ENCODE measurements at regions not wholly inside any gene's neighbourhood (a gene's known extent, or its start where the extent isn't known, plus 50 kb on each side); places are given as distances from the start of the nearest gene placed in this dataset.

DNA sequence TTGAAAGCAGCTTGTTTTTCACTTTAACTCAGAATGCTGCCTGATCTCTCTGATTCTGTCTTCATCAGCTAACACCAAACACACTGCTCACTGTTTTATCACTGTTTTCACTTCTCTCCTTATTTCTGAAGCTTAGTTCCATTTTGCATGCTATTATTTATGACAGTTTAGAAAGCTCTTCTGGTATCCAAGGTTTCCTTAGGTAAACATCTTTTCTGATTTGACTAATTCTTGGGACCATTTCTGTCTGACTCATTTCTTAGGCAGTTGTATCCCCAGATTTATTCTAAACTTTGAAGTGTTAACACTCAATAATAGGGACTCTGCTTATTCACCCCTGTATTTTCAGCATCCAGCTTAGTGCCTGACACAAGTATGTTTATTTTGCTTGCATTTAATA, 167.7 kb downstream of the BCHE start:
- Histone ChIP-seq H2AK5ac (ENCODE audit: low read length) (no peak overlapping the region), H2BK5ac (ENCODE audit: low read depth, low read length, poor library complexity) (no peak overlapping the region), H3K36me3 (ENCODE audit: control insufficient read depth in 1 of 2, insufficient read depth in 2 of 2, low read length in 2 of 2) (no peaks in the 10 kb centered on the region), H4K91ac (ENCODE audit: low read depth, low read length) (no peak overlapping the region), H3K27me3 (ENCODE audit: insufficient read depth, low read length) (no peaks in the 10 kb centered on the region), H3K79me1 (ENCODE audit: low read length) (no peaks in the 10 kb centered on the region), H3K4me1 (ENCODE audit: control insufficient read depth in 1 of 2, insufficient read depth in 2 of 2, low read length in 2 of 2) (no peaks in the 10 kb centered on the region), H3K4me3 (ENCODE audit: low read depth, low read length) (no peak overlapping the region), H3K23ac (ENCODE audit: low read length) (no peak overlapping the region), H2AFZ (ENCODE audit: insufficient read depth, low read length, poor library complexity) (no peak overlapping the region), H2BK12ac (ENCODE audit: low read length) (no peak overlapping the region), H3K79me2 (ENCODE audit: control insufficient read depth, insufficient read depth, low read length, poor library complexity) (no peaks in the 10 kb centered on the region), H3K18ac (ENCODE audit: low read length) (no peak overlapping the region), H3K4ac (ENCODE audit: low read depth, low read length) (no peak overlapping the region), H3K14ac (ENCODE audit: low read length) (no peak overlapping the region), H3K4me2 (ENCODE audit: low read length) (no peak overlapping the region), H4K12ac (ENCODE audit: low read depth, low read length) (no peak overlapping the region), H3K9me3 (ENCODE audit: insufficient read depth, low read depth, low read length) (no peaks in the 10 kb centered on the region), H3K27ac (ENCODE audit: low read depth, low read length) (no peak overlapping the region), H2BK120ac (ENCODE audit: insufficient read depth, low read length, poor library complexity) (no peak overlapping the region), H3K9ac (ENCODE audit: low read length) (no peak overlapping the region), H4K8ac (ENCODE audit: low read depth, low read length) (no peak overlapping the region)
- no peak for DNase-seq

DNA sequence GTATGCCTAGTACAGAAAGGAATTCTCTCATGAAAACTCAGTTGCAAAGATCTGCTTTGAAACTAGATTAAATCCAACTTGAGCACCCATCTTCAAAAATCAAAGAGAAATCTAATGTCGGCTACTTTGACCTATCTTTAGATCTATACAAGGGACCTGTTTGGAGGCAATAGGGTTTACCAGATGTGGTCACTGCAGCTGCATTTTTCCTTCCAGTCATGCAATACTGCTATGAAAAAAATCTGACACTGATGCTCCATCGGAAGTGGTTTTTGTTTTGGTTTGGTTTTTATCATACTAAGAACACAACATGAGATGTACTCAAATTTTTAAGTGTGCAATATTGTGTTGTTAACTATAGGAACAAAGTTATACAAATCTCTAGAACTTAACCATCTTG, 169.5 kb downstream of the BCHE start:
- H3K4me2 ChIP-seq (ENCODE audit: low read length): no peak overlapping the region
- no peak overlapping the region for H3K9ac ChIP-seq (ENCODE audit: low read length)
- no peaks in the 10 kb centered on the region for H3K4me1 ChIP-seq (ENCODE audit: control insufficient read depth in 1 of 2, insufficient read depth in 2 of 2, low read length in 2 of 2)
- no peak overlapping the region for H2BK12ac ChIP-seq (ENCODE audit: low read length)
- H3K4ac ChIP-seq (ENCODE audit: low read depth, low read length): no peak overlapping the region
- no peak overlapping the region for H2BK5ac ChIP-seq (ENCODE audit: low read depth, low read length, poor library complexity)
- no peaks in the 10 kb centered on the region for H3K79me1 ChIP-seq (ENCODE audit: low read length)
- H3K18ac ChIP-seq (ENCODE audit: low read length): no peak overlapping the region
- no peak overlapping the region for H3K23ac ChIP-seq (ENCODE audit: low read length)
- H3K9me3 ChIP-seq (ENCODE audit: insufficient read depth, low read depth, low read length): no peaks in the 10 kb centered on the region
- no peak for DNase-seq
- WGBS (ENCODE audit: extremely low coverage, insufficient coverage, insufficient read length): no CpG with 5 or more reads among the region's 2 CpGs
- no peak overlapping the region for H2AK5ac ChIP-seq (ENCODE audit: low read length)
- no peaks in the 10 kb centered on the region for H3K36me3 ChIP-seq (ENCODE audit: control insufficient read depth in 1 of 2, insufficient read depth in 2 of 2, low read length in 2 of 2)
- no peak overlapping the region for H4K12ac ChIP-seq (ENCODE audit: low read depth, low read length)
- no peak overlapping the region for H4K91ac ChIP-seq (ENCODE audit: low read depth, low read length)
- no peak overlapping the region for H4K8ac ChIP-seq (ENCODE audit: low read depth, low read length)
- no peak overlapping the region for H2AFZ ChIP-seq (ENCODE audit: insufficient read depth, low read length, poor library complexity)
- no peak overlapping the region for H3K14ac ChIP-seq (ENCODE audit: low read length)
- H2BK120ac ChIP-seq (ENCODE audit: insufficient read depth, low read length, poor library complexity): no peak overlapping the region
- no peak overlapping the region for H3K4me3 ChIP-seq (ENCODE audit: low read depth, low read length)
- no peaks in the 10 kb centered on the region for H3K79me2 ChIP-seq (ENCODE audit: control insufficient read depth, insufficient read depth, low read length, poor library complexity)
- H3K27me3 ChIP-seq (ENCODE audit: insufficient read depth, low read length): no peaks in the 10 kb centered on the region
- no peak overlapping the region for H3K27ac ChIP-seq (ENCODE audit: low read depth, low read length)

DNA sequence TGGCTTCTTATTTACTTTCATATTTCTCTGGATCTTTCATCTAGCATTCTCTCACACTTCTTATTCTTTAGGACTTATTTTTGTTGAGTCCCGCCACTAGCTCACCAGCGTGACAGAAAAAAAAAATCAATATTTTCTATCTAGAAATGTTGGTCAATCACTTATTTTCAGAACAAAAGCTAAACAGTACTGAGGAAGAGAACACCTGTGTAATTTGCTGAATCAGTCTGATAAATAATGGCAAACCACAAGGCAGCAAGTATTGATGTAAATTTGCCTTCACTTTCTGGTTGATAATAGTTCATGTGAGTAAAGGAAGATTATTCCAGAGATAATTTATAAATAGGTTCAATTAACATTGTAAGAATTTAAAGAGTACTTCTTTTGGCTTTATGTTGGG, 179.2 kb downstream of the BCHE start:
- no CpG with 5 or more reads among the region's 2 CpGs for WGBS (ENCODE audit: extremely low coverage, insufficient coverage, insufficient read length)
- Histone ChIP-seq H3K4me2 (ENCODE audit: low read length) (no peak overlapping the region), H3K4me3 (ENCODE audit: low read depth, low read length) (no peak overlapping the region), H3K14ac (ENCODE audit: low read length) (no peak overlapping the region), H3K4ac (ENCODE audit: low read depth, low read length) (no peak overlapping the region), H3K9ac (ENCODE audit: low read length) (no peak overlapping the region), H3K9me3 (ENCODE audit: insufficient read depth, low read depth, low read length) (no peaks in the 10 kb centered on the region), H2AK5ac (ENCODE audit: low read length) (no peak overlapping the region), H2BK120ac (ENCODE audit: insufficient read depth, low read length, poor library complexity) (no peak overlapping the region), H3K36me3 (ENCODE audit: control insufficient read depth in 1 of 2, insufficient read depth in 2 of 2, low read length in 2 of 2) (no peaks in the 10 kb centered on the region), H2BK5ac (ENCODE audit: low read depth, low read length, poor library complexity) (no peak overlapping the region), H2AFZ (ENCODE audit: insufficient read depth, low read length, poor library complexity) (no peak overlapping the region), H2BK12ac (ENCODE audit: low read length) (no peak overlapping the region), H4K12ac (ENCODE audit: low read depth, low read length) (no peak overlapping the region), H3K79me1 (ENCODE audit: low read length) (no peaks in the 10 kb centered on the region), H3K18ac (ENCODE audit: low read length) (no peak overlapping the region), H3K27ac (ENCODE audit: low read depth, low read length) (no peak overlapping the region), H3K4me1 (ENCODE audit: control insufficient read depth in 1 of 2, insufficient read depth in 2 of 2, low read length in 2 of 2) (no peaks in the 10 kb centered on the region), H4K8ac (ENCODE audit: low read depth, low read length) (no peak overlapping the region), H3K23ac (ENCODE audit: low read length) (no peak overlapping the region), H4K91ac (ENCODE audit: low read depth, low read length) (no peak overlapping the region), H3K79me2 (ENCODE audit: control insufficient read depth, insufficient read depth, low read length, poor library complexity) (no peaks in the 10 kb centered on the region), H3K27me3 (ENCODE audit: insufficient read depth, low read length) (no peaks in the 10 kb centered on the region)
- DNase-seq: no peak

DNA sequence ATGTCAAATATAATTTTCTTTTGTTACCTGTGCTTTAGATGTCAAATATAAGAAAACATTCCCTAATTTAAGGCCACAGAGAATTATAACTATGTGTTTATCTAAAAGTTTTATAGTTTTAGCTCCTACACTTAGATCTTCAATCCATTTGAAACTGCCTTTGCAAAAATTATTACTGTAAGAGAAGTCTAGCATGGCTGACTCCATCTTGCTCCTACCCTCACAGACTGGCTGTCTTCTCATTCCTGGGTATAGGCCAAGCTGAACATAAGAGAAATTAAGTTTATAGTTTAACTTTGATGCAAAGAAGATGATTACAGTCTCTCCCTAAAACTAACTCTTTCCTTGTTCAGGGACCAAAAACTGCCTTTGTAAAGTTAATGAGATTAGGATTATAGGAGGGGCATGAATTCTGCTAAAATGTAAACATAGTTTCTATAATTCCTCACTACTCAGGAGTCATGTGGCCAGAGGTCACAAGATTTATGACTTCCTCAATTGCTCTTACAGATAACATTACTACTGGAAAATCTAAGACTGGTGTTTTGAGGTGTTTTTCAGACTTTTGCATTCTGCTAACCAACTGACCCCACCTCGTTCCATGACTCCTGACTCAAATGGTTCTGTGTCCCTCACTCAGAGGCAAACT, 184.0 kb downstream of the BCHE start:
- Histone ChIP-seq H3K79me1 (ENCODE audit: low read length) (no peaks in the 10 kb centered on the region), H2BK120ac (ENCODE audit: insufficient read depth, low read length, poor library complexity) (no peak overlapping the region), H4K91ac (ENCODE audit: low read depth, low read length) (no peak overlapping the region), H3K9me3 (ENCODE audit: insufficient read depth, low read depth, low read length) (no peaks in the 10 kb centered on the region), H3K4me1 (ENCODE audit: control insufficient read depth in 1 of 2, insufficient read depth in 2 of 2, low read length in 2 of 2) (no peaks in the 10 kb centered on the region), H3K4me3 (ENCODE audit: low read depth, low read length) (no peak overlapping the region), H3K23ac (ENCODE audit: low read length) (no peak overlapping the region), H3K18ac (ENCODE audit: low read length) (no peak overlapping the region), H4K12ac (ENCODE audit: low read depth, low read length) (no peak overlapping the region), H3K9ac (ENCODE audit: low read length) (no peak overlapping the region), H3K4me2 (ENCODE audit: low read length) (no peak overlapping the region), H2BK5ac (ENCODE audit: low read depth, low read length, poor library complexity) (no peak overlapping the region), H3K27me3 (ENCODE audit: insufficient read depth, low read length) (no peaks in the 10 kb centered on the region), H3K27ac (ENCODE audit: low read depth, low read length) (no peak overlapping the region), H3K79me2 (ENCODE audit: control insufficient read depth, insufficient read depth, low read length, poor library complexity) (no peaks in the 10 kb centered on the region), H2BK12ac (ENCODE audit: low read length) (no peak overlapping the region), H3K14ac (ENCODE audit: low read length) (no peak overlapping the region), H2AFZ (ENCODE audit: insufficient read depth, low read length, poor library complexity) (no peak overlapping the region), H3K4ac (ENCODE audit: low read depth, low read length) (no peak overlapping the region), H4K8ac (ENCODE audit: low read depth, low read length) (no peak overlapping the region), H2AK5ac (ENCODE audit: low read length) (no peak overlapping the region), H3K36me3 (ENCODE audit: control insufficient read depth in 1 of 2, insufficient read depth in 2 of 2, low read length in 2 of 2) (no peaks in the 10 kb centered on the region)
- no CpG with 5 or more reads among the region's 1 CpG for WGBS (ENCODE audit: extremely low coverage, insufficient coverage, insufficient read length)
- DNase-seq: no peak
